Pulmonary artery endothelial cell (primary cell): ENCODE measurements at regions not wholly inside any gene's neighbourhood (a gene's known extent, or its start where the extent isn't known, plus 50 kb on each side); places are given as distances from the start of the nearest gene placed in this dataset.

Source experiments
- DNase-seq: peaks from one replicate; pipeline ENCODE4 v3.0.0-alpha.2; 2011; ENCODE audit warnings: low read depth, low spot score

DNA sequence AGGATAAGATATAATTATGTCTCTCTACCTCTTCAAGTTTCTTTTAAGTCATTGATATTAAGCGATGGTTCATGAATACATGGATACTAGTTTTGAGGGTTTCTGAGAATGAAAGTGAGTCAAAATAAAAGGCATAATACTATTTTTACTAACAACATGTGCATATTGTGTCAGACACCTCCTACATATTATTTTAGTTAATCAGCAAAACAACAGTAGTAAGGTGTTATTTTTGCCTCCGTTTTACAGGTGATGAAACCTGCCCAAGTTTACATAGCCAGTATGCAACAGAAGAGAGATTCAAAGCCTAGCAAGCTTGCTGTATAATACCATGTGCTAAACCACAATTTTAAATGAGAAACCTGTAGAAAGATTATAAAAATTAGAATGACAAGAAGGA, 544.1 kb downstream of the EPHA5 start:
- DNase-seq = no peak

DNA sequence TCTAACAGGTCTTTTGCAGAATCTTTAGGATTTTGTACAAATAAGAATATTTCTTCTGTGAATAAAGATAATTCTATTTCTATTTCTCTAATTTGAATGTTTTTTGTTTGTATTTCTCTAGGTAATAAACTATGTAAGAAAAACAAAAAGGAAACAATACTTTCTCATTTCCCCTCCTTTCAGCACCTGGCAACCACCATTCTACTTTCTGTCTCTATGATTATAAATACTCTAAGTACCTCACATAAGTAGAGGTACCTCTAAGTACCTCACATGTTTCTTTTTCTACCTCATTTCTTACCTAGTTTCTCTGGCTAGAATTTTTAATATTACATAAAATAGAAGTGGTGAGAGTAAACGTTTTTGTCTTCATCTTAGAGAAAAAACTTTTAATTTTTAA, 550.0 kb downstream of the EPHA5 start:
- DNase-seq = no peak

DNA sequence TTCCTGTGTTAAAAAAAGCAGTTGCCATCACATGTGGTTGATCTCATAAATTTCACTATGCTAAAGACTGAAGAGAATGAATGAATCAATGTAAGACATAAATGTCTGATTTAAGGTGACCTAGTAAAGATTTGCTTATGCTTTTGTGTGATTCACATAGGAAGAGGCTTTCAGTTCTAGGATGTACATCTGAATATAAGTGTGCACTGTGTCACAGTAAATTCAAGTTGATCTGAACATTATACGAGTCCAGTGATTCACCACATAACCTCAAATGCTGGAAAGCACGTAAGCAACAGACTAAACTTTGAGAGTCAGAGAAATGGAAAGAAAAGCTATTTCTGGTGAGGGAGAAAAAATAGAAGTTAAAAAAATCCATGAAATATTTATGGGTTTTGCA, 567.9 kb downstream of the EPHA5 start:
- no peak for DNase-seq

DNA sequence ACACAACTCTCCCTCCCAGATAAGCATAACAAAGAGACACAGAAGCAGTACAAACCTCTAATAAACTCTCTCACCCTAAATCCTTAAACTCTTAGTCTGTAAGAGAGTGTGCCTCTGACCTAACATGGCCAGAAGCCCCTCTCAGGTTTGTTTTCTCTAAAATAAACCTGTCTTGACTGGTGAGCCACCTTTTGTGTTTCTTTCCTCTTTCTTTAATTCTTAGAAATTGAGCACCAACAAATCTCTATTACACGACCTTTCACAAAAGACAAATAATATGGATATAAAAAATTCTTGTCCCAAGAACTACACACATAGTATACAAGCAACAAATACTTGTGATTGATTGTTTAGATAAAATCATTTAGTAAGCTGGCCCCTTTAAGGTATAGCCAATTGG, 573.7 kb downstream of the EPHA5 start:
- DNase-seq = no peak

DNA sequence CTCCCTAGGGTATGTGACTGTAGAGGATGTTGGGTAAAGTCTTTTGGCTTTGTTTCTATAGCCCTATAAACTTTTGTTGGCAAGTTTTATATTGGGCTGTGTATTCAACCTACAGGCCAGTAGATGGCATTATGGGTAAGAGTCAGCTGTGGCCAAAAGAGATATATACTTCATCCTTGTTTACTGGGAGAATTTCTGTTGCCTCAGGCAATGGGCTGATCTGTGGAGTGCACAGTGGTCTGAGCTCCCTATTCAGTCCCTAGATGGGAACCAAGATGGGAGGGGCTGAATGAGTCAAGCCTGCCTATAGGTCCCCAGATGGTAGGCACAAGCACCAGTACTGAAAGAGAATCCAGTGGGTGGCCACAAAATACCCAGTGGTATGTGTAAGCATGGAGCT, 580.6 kb downstream of the EPHA5 start:
- no peak for DNase-seq

DNA sequence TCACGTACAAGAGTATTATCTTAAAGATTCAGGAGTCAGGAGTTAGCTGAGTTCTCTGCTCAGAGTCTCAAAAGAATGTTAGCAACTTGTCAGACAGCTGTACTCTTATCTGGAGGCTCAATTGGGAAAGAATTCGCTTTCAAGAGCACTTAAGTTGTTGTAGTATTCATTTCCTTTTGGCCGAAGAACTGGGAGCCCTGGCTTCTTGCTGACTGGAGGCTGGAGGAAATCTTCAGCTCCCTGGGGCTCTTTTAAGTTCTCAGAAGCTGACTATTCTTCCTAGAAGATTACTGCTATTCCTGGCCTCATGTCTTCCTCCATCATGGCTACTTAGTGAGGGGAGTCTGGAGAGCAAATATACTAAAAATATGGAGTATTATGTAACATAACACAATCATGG, 587.2 kb downstream of the EPHA5 start:
- DNase-seq = no peak

DNA sequence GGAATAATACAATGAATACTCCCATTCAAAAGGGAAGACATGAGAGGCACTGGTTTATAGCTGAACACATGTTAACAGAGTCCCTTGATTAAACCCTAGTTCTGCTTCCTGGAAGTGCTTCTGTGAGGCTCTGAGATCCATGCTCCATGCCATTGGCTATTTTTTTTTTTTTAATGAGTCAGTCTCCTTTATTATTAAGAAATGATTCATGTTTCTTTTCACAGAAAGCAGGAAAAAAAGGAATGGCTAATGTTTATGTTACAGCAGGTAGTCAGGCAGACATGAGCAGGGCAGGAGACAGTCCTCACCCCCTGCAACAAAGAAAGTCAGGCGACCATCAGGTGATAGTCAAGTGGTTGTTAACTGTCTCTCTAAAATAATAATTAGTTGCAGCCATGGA, 598.7 kb downstream of the EPHA5 start:
- no peak for DNase-seq

DNA sequence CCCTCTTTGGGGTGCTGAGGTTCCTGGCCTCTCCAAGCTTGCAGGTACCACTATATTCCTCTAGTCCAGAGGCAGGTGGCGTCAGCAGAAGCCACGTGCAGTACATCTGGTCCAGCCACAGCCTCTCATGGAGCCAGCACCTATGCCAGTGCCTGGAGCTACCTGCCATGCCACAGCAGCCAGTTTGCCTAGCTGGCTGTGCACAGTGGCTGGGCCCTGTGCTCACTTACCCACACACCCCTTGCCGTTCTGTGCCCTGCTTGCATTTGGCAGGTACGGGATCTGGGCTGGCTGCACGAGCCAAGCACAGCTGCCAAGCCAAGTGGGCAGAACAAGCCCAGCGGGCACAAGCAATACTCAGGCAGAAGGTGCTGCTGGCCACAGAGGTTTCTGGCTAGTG, 601.1 kb downstream of the EPHA5 start:
- DNase-seq = no peak

DNA sequence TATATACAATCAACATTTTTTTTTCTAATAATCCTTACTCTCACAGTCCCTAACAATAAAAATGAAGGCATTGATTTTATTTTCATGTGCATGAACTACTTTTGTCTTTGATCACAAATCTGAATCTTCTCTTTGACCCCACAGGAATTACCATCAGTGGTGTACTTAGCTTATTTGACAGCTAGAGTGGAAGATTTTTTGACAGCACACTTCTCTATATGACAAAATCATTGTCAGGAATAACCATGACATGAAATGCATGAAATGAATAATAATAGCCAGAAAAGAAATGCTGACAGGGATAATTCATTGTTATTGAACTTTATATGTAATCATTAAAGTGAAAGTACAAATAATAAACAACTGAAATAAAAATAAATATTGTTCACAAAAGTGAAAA, 604.2 kb downstream of the EPHA5 start:
- no peak for DNase-seq

DNA sequence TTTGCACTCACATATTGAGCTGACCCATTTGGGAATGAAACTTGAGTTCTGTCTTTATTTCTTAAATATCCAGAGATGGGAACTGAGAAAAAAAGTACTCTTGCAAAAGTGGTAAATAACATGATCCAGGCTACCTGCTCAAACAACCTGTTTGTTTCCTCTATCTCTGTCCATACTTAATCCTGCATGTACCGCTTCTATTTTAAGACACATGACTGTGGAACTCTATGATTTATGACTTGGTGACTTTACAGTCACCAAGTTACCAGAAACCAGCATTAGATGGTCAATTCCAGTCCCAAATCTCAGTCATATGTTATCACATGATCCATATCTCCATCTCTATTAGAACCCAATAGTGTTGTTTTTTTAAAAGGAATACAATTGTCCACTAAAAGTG, 606.7 kb downstream of the EPHA5 start:
- DNase-seq = no peak

DNA sequence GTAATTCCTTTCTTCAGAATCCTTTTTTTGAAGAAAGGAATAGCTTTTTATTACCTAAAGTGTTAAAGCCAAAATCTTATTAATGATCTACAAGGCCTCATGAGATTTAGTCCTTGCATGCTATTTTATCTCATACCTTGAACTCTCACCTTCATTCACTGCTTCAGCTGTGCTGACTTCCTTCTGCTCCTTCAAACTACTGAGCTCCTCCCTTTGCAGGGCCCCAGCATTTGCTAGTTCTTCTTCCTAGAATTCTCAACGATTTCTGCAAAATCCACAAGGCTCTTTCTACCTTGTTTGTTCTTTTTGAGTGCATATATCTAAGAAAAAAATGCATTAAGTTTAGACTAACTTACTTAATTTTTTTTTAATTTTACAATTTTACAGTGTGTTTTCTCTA, 619.5 kb downstream of the EPHA5 start:
- DNase-seq = no peak

DNA sequence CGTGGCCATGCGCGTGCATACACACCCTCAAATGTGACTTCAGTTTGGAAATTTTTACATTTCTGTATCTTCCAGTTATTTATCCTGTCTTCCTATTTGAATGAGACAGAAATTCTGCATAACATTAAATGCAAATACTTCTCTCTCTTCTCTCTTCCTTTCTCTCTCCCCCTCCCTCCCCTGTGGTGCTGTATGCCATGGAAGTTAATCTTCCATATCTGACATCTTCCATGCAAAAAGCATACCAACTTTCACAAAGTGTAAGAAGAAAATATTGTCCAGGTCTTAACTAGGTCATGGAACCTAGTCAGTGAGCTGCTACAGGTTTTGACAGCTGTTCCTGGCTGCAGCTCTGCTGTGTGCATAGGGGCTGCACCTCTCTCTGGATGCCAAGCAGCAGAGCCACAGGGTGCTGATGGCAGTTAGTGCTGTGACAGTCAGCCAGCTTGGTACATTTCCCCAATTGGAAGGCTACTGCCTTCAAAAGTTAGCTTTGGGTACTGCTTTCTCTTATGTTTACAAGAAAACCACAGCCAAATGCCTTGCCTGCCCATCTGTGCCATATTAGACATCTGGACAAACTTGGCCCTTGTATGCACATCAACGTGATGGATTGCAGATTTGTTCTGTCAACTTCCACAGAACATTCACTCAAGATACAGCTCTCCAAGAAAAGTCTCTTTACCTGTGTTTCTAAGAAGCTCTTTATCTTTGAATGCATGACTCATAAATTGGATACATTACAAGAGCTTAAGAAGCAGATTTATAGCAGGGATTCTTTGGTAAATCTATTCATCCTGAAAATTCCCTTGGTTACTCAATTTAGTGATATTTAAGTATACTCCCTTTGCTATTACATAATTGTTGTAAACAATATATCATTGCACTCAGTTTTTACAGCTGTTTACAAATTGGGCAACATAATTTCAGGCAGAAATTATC, 623.8 kb downstream of the EPHA5 start:
- DNase-seq = no peak

DNA sequence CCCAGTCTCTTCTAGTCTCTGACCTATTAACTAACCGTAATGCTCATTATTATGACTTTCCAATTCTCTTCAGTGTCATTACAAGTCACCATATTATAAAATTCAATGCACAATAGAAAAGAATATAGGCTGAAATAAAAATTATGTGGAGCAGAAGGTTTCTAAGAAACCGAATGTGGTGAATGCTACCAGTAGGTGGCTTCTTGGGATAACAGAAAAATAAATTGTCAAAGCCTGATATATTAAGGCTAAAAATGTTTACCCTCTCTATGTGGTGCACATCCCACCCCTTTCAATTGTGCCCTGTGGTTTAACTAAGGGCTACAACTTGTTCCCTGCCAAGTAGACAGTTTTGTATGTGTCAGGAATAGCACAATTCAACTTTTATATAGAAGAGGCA, 624.6 kb upstream of the TECRL start:
- no peak for DNase-seq

DNA sequence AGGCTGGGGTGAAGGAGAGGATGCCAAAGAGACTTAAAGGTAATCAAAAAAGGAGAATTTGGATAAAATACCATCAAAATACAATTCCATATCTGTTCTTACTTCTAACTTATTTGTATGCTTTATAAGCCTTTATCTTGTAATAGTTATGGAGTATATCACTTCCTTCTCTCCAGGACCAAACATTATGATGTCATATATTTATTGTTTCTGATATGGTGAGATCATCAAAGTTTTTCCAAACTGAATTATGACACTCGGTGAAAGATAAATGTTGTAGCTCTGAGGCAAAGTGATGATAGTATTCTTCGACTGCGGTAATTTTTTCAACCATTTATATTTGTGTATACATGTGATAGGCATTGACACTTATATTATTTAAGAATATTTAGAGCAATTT, 619.3 kb upstream of the TECRL start:
- no peak for DNase-seq

DNA sequence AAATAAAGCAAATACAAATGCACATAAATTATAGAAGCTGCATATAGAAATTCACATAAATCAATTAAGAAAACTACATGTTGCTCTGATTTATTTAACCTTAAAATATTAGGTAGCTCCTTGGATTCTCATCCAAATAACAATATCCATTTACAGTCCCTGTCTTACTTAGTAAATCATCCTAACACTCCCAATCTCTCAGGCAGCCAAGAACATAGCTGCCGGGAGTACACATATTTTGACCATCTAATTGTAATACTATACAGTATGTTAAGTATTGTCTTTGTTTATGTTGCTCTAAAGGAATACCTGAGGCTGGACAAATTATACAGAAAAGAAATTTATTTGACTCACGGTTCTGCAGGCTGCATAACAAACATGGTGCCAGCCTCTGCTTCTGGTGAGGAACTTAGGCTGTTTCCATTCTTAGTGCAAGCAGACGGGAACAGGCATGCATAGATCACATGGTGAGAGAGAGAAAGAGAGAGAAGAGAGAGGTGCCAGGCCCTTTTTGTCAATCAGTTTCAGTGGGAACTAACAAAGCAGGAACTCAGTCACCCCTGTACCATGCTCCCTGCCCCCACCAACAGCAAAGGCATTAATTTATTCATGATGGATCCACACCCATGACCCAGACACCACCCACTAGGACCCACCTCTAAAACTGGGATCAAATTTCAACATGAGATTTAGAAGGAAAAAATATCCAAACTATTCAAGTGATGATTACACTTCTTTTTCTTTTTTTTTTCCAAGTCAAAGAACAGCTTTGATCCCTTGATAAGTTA, 614.8 kb upstream of the TECRL start:
- DNase-seq = no peak

DNA sequence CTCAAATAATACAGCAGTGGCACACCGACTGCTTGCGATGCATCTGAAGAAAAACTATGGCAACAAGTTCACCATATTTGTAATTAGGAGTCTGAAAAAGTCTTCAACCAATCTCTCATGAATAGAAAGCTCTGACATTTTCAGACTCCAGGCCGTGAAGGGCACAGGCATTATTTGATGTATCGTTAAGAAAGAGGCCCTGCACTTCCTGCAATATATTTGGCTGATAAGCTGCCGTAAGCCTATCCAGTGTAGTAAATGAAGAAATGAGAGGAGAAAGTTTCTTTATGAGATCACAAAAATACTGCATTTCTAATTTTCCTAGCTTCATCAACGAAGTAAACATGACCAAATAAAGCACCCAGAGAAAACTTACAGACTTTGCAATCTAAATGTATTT, 613.8 kb upstream of the TECRL start:
- DNase-seq = no peak

DNA sequence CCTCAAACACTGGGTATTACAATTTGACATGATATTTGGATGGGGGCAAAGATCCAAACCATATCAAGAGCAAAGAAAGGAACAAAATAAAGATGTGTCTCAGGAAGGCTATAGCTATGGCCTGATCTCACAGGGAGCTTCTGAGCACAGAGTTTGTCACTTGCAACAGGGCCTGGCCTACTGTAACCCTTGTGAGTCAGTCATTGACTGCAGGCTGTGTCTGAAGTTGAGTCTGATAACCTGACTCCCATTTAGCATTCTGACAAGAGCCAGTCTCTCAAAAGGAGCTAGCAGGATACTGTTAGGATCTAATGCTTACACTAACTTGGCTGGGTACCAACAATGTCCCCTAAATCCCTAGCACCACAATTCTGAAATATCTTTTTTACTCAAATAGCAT, 612.5 kb upstream of the TECRL start:
- no peak for DNase-seq

DNA sequence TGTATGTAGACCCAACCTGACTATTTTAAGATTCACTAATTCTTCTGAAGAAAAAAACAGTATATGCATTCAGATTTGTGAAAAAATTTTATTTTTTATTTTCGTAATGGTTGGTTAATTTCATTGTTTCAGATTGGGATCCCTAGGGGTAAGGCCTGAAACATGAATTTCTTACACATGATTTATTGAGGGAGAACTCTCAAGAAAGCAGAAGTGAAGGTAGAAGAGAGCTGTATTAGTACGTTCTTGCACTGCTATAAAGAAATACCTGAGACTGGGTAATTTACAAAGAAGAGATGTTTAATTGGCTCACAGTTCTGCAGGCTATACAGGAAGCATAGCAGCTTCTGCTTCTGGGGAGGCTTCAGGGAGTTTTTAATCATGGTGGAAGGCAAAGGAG, 611.9 kb upstream of the TECRL start:
- no peak for DNase-seq

DNA sequence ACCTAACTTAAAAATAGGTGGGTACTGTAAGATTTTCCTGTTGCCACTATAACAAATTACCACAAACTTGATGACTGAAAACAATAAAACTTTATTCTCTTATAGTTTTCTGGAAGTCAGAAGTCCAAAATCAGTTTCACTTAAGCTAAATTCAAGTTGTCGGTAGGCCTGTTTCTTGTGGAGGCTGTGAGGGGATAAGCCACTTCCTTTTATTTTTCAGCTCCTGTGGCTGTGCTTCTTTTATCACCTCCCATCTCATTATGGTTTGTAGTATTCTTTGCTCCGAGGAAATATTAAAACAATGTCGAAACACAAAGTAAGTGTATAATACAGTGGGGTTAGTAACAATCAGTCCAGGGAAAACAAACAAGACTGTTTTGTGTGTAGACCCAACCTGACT, 610.5 kb upstream of the TECRL start:
- DNase-seq = no peak

DNA sequence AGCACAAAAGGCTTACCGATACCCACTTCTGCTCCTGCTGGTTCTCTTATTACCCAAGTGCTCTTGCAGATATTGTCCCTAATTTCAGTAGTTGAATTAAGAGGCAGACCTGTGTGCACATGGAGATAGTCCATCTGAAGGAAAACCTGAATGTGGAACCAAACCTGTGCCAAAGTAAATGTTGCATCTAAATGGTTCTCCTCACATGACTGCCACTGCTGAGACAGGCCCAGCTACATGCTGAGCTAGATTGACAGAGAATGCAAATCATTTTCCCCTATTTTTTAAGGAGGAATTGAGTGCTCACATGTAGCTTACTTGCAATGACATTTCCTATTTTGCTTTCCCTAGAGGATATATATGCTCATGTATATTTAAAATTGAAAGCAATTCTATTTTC, 609.1 kb upstream of the TECRL start:
- DNase-seq = no peak

DNA sequence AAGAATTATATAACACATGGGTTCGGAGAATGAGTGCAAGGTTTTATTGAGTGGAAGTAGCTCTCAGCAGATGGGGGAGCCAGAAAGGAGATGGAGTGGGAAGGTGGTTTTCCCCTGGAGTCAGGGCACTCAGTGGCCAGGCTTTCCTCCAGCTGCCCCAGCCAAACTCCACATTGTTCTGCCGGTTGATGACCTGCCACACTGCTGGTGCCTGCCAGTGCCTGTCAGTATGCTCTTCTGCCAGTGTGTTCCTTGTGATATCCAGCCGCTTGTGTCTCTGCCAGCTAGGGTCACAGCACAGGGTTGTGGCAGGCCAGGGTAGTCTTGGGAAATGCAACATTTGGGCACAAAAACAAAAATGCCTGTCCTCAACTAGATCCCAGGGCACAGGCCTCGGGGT, 604.8 kb upstream of the TECRL start:
- DNase-seq = no peak

DNA sequence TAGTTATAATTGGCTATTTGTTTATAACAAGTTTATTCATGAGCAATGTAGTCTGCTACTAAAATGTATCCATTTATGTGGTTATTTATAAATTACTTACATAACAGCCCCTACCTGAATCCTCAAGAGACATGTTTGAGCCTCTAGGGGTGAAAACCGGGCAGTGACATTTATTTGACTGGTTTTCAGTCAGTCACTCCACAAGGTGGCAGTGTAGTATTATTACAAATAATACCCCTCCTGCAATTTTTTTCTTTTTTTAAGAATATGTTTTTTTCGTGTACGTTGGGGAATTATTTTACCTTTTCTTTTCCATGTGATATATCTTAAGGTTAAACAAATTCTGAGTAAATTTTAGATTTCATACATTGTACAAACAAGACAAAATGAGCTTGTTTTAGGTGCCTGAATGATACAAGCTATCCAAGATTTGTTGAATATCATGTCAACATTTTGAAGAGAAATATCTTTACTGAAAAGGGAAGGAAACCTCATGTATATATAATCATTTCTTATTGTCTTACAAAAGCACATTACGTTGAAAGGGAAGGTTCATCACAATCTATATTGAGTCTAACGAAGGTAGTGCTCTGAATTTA, 598.7 kb upstream of the TECRL start:
- no peak for DNase-seq
